Calu3 (cell line): ENCODE measurements at regions not wholly inside any gene's neighbourhood (a gene's known extent, or its start where the extent isn't known, plus 50 kb on each side); places are given as distances from the start of the nearest gene placed in this dataset.
"Not testable (repeated sequence)": the region's sequence is repeated elsewhere in the genome, so short reads cannot be mapped to it uniquely, and the experiment has no call there.

Experiments
- BruUV-seq: library from RNA; stranded (reverse); fragments of 400-500 nt; replicated peaks from 2 replicates; lab custom pipeline; 2021; lab: Mats Ljungman, UMichigan
- CTCF ChIA-PET: fragments of 300-600 bp; sonication (Branson Sonifier 250); formaldehyde crosslinking; loops from one replicate; lab custom pipeline; 2022; ENCODE audit warnings: antibody characterized with exemption; lab: Charles Lee
- DNase-seq: peaks from one replicate; pipeline ENCODE4 v3.0.0; 2022
- H3K27ac Mint-ChIP-seq: one replicate; pipeline ENCODE4 v1.8.0; 2022; ENCODE audit warnings: mixed read lengths; ENCODE audit not compliant: unreplicated experiment
- H3K27me3 Mint-ChIP-seq: one replicate; pipeline ENCODE4 v1.8.0; 2022; ENCODE audit warnings: mixed read lengths; ENCODE audit not compliant: unreplicated experiment
- H3K36me3 Mint-ChIP-seq: one replicate; pipeline ENCODE4 v1.8.0; 2022; ENCODE audit warnings: mild to moderate bottlenecking, moderate library complexity, mixed read lengths; ENCODE audit not compliant: insufficient read depth, unreplicated experiment
- H3K4me1 Mint-ChIP-seq: one replicate; pipeline ENCODE4 v1.8.0; 2022; ENCODE audit warnings: mild to moderate bottlenecking, low read depth, mixed read lengths; ENCODE audit not compliant: unreplicated experiment
- H3K4me3 Mint-ChIP-seq: one replicate; pipeline ENCODE4 v1.8.0; 2022; ENCODE audit warnings: mild to moderate bottlenecking, low read depth, moderate library complexity, mixed read lengths; ENCODE audit not compliant: unreplicated experiment
- H3K9me3 Mint-ChIP-seq: one replicate; pipeline ENCODE4 v1.8.0; 2022; ENCODE audit warnings: low read depth, mixed read lengths; ENCODE audit not compliant: unreplicated experiment
- intact Hi-C: fragments of 100-400 bp; cut with micrococcal nuclease; formaldehyde crosslinking; loops from one replicate; pipeline ENCODE4 v1.10.0; 2022; ENCODE audit not compliant: unreplicated experiment
- TF ChIP-seq, protein P1 (sequence below): fragments of 200-600 bp; IDR thresholded peaks from one replicate; pipeline ENCODE4 v1.8.0; 2022; ENCODE audit warnings: antibody characterized with exemption; ENCODE audit not compliant: unreplicated experiment

DNA sequence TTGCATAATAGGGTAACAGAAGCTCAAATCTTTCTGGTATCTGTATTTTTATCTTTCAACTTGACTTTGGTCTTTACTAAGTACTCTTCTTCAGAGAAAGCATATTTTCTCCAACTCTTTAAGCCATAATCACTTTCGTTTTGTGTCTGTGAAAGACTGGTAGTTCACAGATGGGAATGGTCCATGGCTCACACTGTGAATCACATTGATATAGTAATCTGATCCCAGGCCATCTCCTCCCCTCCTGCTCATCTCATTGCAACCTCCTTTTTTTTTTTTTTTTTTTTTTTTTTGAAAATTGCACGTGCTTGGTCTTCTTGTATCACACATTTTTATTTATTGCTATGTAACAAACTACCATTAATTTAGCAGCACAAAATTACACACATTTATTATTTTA, 694.5 kb upstream of the SLIT2 start:
- Mint-ChIP-seq H3K4me1 (peaks cover 25% of the 10 kb centered on the region), H3K36me3 (peaks cover 6% of the 10 kb centered on the region), H3K9me3 (no peaks in the 10 kb centered on the region), H3K4me3 (no peak overlapping the region), H3K27me3 (no peaks in the 10 kb centered on the region), H3K27ac (no peak overlapping the region)
- TF ChIP-seq, protein P1, sequence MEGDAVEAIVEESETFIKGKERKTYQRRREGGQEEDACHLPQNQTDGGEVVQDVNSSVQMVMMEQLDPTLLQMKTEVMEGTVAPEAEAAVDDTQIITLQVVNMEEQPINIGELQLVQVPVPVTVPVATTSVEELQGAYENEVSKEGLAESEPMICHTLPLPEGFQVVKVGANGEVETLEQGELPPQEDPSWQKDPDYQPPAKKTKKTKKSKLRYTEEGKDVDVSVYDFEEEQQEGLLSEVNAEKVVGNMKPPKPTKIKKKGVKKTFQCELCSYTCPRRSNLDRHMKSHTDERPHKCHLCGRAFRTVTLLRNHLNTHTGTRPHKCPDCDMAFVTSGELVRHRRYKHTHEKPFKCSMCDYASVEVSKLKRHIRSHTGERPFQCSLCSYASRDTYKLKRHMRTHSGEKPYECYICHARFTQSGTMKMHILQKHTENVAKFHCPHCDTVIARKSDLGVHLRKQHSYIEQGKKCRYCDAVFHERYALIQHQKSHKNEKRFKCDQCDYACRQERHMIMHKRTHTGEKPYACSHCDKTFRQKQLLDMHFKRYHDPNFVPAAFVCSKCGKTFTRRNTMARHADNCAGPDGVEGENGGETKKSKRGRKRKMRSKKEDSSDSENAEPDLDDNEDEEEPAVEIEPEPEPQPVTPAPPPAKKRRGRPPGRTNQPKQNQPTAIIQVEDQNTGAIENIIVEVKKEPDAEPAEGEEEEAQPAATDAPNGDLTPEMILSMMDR: no peak
- intact Hi-C loops: loop anchor here (5.0 kb wide), 1 partner anchor 220 kb away; no protein-coding TSS in a partner anchor
- CTCF ChIA-PET: no interaction called here
- no TSS peak for BruUV-seq
- no peak for DNase-seq

DNA sequence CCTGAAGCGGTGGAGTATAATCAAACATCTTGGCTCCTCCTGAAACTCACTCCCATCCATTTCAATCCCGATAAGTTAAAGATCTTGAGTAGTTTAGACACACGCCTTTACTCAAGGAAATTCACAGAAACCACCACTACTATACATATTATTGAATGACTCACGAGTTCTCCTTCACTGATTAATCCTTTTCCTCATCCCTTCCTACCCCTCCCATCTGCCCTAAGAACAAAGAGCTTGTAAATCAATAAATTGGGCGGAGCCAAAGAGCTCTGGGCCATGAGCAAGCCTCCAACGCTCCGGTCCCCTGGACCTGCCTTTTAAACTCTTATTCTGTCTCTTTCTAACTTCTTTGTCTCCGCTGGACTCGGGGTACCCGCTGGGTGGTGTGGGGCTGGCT, 695.4 kb upstream of the SLIT2 start:
- Mint-ChIP-seq H3K4me1 (peaks cover 25% of the 10 kb centered on the region), H3K27ac (peak overlapping the region; percentile 75), H3K4me3 (peak overlapping the region; percentile 45)
- CTCF ChIA-PET: interaction anchor here (0.6 kb wide), 1 partner anchor 139 kb away, joined by 7 read pairs; no protein-coding TSS in a partner anchor
- not testable (repeated sequence) for BruUV-seq, H3K36me3 Mint-ChIP-seq, H3K27me3 Mint-ChIP-seq, H3K9me3 Mint-ChIP-seq
- intact Hi-C loops: loop anchor here (5.0 kb wide), 1 partner anchor 221 kb away; no protein-coding TSS in a partner anchor
- DNase-seq: peak; percentile 51

DNA sequence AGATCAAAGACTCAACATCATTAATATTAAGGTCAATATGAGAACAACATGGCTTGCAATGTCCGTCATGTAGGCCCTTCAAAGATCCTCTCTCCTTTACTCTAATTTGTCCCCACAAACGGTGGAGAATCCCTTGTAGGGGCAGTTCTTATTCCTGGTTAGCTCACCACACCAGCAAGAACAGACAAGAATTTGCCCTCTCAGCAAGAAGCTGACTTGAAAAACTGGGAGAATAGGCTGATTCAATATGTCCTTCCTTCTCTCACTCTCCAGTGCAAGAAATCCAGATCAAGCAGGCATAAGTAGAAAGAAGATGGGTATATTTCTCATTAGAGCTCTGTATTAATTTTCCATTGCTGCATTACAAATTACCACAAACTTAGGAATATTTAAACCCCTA, 704.2 kb upstream of the SLIT2 start:
- H3K36me3 Mint-ChIP-seq: no peaks in the 10 kb centered on the region
- CTCF ChIA-PET: no interaction called here
- H3K9me3 Mint-ChIP-seq: no peaks in the 10 kb centered on the region
- H3K4me1 Mint-ChIP-seq: peaks cover under 1% of the 10 kb centered on the region
- no peaks in the 10 kb centered on the region for H3K27me3 Mint-ChIP-seq
- TF ChIP-seq, protein P1: no peak
- intact Hi-C loops: no loop called here
- no peak for DNase-seq
- BruUV-seq: no TSS peak
- no peak overlapping the region for H3K27ac Mint-ChIP-seq
- H3K4me3 Mint-ChIP-seq: no peak overlapping the region

DNA sequence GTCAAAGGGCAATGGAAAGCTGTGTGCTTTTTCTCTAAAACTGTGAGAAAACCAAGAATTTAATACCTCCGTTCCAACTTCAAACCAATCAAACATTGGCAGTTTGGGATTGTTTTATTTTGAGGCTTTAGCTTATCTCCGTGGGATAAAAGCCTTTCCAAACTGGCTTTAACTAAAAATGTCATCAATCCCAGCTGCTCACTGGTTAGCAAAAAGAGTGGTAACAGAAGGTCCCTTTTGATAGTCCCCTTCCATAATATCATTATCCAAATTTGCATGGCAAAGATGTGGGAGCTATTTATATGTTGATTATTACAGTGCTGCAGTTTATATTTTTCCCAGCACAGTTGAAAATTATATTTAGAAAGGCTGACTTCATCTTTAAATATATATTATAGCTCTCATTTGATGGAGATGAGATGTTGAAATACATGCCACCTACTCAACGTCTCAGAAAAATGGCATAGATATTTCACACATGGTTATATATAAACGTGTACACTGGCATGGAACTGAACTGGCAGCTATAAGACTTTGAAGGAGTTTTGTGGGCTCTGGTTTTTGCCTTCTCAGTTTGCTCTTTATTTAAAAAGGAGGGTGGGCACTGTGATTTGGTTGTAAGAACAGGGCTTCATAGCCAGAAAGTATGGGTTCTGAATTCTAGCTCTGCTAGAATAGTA, 707.1 kb upstream of the SLIT2 start:
- intact Hi-C loops: no loop called here
- no peaks in the 10 kb centered on the region for H3K9me3 Mint-ChIP-seq
- H3K27me3 Mint-ChIP-seq: no peaks in the 10 kb centered on the region
- peaks cover 9% of the 10 kb centered on the region for H3K4me1 Mint-ChIP-seq
- H3K36me3 Mint-ChIP-seq: no peaks in the 10 kb centered on the region
- CTCF ChIA-PET: no interaction called here
- no TSS peak for BruUV-seq
- TF ChIP-seq, protein P1: no peak
- H3K27ac Mint-ChIP-seq: no peak overlapping the region
- no peak overlapping the region for H3K4me3 Mint-ChIP-seq
- no peak for DNase-seq
